ENCODE measurements at regions not wholly inside any gene's neighbourhood (a gene's known extent, or its start where the extent isn't known, plus 50 kb on each side); places are given as distances from the start of the nearest gene placed in this dataset.

DNA sequence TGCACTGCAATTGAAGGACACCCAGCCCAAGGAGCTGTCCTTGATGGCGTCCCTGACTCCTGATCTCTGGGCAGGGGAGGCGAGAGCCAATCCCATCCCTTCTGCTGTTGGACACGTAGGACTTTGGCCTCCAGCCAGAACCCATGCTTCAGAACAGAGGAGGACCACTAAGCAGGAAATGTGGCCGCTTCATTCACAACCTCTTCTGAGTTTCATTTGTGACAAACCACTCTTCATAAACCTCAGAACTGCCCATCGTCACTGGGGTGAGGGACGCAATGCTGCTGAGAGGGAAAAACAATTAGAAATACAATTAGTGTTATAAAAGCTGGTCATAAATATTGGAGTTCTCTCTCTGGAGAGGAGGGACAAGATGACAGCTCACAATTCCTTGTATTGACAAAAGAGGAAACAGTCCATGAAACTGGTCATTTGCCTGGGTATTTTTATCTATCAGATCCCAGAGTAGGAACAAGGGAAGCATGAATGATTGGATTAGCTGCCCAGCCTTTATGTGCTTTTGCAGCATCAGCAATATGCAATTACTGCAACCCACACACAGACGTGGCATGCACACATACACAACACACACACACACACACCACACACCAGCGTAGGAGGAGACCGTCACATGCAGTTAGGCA is 216.5 kb upstream of the CADM1 start:
- H3K9me3 Mint-ChIP-seq (ENCODE audit: unreplicated experiment), result no peaks in the 10 kb centered on the region
- TF ChIP-seq, protein P1, sequence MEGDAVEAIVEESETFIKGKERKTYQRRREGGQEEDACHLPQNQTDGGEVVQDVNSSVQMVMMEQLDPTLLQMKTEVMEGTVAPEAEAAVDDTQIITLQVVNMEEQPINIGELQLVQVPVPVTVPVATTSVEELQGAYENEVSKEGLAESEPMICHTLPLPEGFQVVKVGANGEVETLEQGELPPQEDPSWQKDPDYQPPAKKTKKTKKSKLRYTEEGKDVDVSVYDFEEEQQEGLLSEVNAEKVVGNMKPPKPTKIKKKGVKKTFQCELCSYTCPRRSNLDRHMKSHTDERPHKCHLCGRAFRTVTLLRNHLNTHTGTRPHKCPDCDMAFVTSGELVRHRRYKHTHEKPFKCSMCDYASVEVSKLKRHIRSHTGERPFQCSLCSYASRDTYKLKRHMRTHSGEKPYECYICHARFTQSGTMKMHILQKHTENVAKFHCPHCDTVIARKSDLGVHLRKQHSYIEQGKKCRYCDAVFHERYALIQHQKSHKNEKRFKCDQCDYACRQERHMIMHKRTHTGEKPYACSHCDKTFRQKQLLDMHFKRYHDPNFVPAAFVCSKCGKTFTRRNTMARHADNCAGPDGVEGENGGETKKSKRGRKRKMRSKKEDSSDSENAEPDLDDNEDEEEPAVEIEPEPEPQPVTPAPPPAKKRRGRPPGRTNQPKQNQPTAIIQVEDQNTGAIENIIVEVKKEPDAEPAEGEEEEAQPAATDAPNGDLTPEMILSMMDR (IDR thresholded peaks at IDR 0.05; ENCODE audit: unreplicated experiment), result no peak

DNA sequence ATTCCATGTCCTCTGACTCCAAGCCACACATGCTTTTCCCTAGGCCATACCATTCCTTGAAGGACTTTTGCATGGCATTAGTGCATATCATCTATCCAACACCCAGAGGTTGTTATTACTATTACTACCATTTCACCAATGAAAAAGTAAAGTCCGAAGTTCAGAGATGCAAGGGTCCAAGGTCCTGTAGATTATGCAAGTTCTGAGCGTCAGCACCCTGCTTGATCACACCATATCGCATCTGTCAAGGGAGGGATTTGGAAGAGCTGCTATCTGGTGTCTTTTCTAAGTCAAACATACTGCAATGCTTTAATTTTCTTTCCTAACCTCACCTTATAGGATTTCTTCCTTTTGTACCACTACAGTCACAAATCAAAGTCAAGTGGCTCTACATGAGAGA is 214.7 kb upstream of the CADM1 start:
- no peaks in the 10 kb centered on the region for H3K27me3 Mint-ChIP-seq (ENCODE audit: unreplicated experiment)
- H3K9me3 Mint-ChIP-seq (ENCODE audit: unreplicated experiment), result no peaks in the 10 kb centered on the region
- no peak overlapping the region for H3K27ac Mint-ChIP-seq (ENCODE audit: unreplicated experiment)
- no peak for DNase-seq (ENCODE audit: low spot score)
- H3K4me1 Mint-ChIP-seq (ENCODE audit: unreplicated experiment), result peaks cover 3% of the 10 kb centered on the region
- no peaks in the 10 kb centered on the region for H3K36me3 Mint-ChIP-seq (ENCODE audit: low read depth, unreplicated experiment)
- H3K4me3 Mint-ChIP-seq (ENCODE audit: unreplicated experiment), result no peak overlapping the region
- TF ChIP-seq, protein P1 (IDR thresholded peaks at IDR 0.05; ENCODE audit: unreplicated experiment), result no peak

More for the DNA sequence above, 216.5 kb upstream of the CADM1 start:
- peaks cover 3% of the 10 kb centered on the region for H3K4me1 Mint-ChIP-seq (ENCODE audit: unreplicated experiment)
- H3K27ac Mint-ChIP-seq (ENCODE audit: unreplicated experiment), result no peak overlapping the region
- no peak overlapping the region for H3K4me3 Mint-ChIP-seq (ENCODE audit: unreplicated experiment)
- H3K27me3 Mint-ChIP-seq (ENCODE audit: unreplicated experiment), result no peaks in the 10 kb centered on the region
- H3K36me3 Mint-ChIP-seq (ENCODE audit: low read depth, unreplicated experiment), result no peaks in the 10 kb centered on the region
- no peak for DNase-seq (ENCODE audit: low spot score)

DNA sequence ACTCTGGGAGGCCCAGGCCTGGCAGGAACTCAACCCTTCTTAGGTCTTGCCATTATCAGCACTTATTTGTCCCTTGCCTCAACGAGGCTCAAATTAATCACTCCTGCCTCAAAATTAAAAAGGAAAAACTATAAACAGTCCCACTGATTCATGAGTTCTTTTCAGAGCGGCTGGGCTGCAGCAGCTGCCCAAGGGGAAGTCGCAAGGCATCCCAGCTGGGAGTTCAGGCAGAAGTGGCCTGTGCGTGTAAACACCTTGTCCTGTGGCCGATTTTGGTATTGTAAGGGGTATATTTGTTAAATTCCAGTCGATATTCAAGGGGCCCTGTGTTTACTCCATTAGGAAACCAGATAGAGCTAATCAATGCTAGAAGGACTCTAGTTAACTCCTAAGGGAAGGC is 213.9 kb upstream of the CADM1 start:
- H3K9me3 Mint-ChIP-seq (ENCODE audit: unreplicated experiment), result no peaks in the 10 kb centered on the region
- no peaks in the 10 kb centered on the region for H3K27me3 Mint-ChIP-seq (ENCODE audit: unreplicated experiment)
- no peak for DNase-seq (ENCODE audit: low spot score)
- H3K36me3 Mint-ChIP-seq (ENCODE audit: low read depth, unreplicated experiment), result no peaks in the 10 kb centered on the region
- H3K27ac Mint-ChIP-seq (ENCODE audit: unreplicated experiment), result no peak overlapping the region
- peaks cover 3% of the 10 kb centered on the region for H3K4me1 Mint-ChIP-seq (ENCODE audit: unreplicated experiment)
- TF ChIP-seq, protein P1 (IDR thresholded peaks at IDR 0.05; ENCODE audit: unreplicated experiment), result peak; percentile 18
- H3K4me3 Mint-ChIP-seq (ENCODE audit: unreplicated experiment), result no peak overlapping the region

DNA sequence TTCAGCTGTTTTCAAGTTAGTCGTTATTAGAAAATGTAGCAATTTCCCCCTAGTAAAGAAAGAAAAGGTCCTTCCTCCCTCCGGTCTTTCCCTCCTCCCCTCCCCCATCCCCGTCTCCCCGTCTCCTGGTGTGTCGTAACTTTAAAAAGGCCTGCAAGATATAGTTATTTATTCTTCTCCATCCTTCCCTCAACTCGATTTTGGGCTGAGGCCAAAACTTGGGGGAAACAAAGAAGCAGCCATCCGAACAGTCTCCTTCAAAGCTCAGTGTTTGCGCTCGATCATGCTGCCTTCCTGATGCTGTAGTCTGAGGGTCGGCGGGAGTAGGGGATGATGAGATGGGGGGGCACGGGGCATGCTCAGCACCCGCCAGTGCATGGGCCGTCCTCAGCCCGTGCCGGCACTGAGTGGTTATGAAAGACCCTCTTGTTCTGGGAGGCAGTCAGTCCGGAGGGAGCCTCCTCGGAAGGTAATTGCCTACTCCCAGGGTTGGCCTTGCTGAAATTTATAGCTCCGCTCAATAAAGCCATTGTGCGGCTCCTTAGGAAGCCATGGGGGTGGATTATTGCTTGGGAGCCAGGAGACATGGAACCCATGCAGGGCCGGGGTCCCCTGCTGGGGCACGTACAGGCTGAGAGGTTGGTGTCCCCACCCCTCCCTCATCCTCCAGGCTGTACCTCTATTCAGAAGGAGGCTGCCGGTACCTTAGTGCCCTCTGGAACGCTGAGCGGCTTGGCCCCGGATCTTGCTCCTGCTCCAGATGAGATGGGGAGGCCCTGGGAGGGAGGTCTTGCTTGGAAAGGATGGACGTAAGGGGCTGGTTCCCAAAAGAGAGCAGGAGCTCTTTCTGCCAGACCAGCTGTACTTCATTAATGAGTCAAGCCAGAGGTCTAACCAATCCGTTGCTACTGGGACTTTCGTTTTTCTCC is 212.7 kb upstream of the CADM1 start:
- Mint-ChIP-seq H3K4me1 (ENCODE audit: unreplicated experiment) (peaks cover 3% of the 10 kb centered on the region), H3K36me3 (ENCODE audit: low read depth, unreplicated experiment) (no peaks in the 10 kb centered on the region), H3K9me3 (ENCODE audit: unreplicated experiment) (no peaks in the 10 kb centered on the region), H3K27ac (ENCODE audit: unreplicated experiment) (no peak overlapping the region), H3K27me3 (ENCODE audit: unreplicated experiment) (no peaks in the 10 kb centered on the region), H3K4me3 (ENCODE audit: unreplicated experiment) (no peak overlapping the region)
- TF ChIP-seq, protein P1 (IDR thresholded peaks at IDR 0.05; ENCODE audit: unreplicated experiment), result no peak
- no peak for DNase-seq (ENCODE audit: low spot score)

DNA sequence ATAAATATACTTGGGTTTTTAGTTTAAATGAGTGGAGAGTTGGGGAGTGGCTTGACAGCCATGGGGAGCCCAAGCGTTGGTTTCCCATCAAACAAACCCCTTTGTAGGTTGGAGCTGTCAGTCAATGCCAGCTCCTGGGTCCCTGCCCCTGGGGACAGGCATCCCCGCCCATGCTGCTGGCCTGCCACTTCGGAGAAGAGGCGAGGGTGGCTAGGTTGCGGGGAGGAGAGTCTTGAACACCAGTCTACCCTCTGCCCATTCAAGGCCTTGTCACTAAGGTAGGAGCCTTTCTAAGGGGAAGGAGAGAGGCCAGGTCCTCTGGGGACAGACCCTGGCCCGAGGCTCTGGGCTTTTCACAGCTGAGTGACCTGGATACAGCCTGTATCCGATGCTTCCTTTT is 211.9 kb upstream of the CADM1 start:
- Mint-ChIP-seq H3K36me3 (ENCODE audit: low read depth, unreplicated experiment) (no peaks in the 10 kb centered on the region), H3K27me3 (ENCODE audit: unreplicated experiment) (no peaks in the 10 kb centered on the region), H3K4me1 (ENCODE audit: unreplicated experiment) (peaks cover 3% of the 10 kb centered on the region), H3K9me3 (ENCODE audit: unreplicated experiment) (no peaks in the 10 kb centered on the region), H3K27ac (ENCODE audit: unreplicated experiment) (no peak overlapping the region), H3K4me3 (ENCODE audit: unreplicated experiment) (no peak overlapping the region)
- no peak for DNase-seq (ENCODE audit: low spot score)
- TF ChIP-seq, protein P1 (IDR thresholded peaks at IDR 0.05; ENCODE audit: unreplicated experiment), result no peak

All from endothelial cell (in vitro differentiated cells).